K562 (cell line): ENCODE measurements at regions not wholly inside any gene's neighbourhood (a gene's known extent, or its start where the extent isn't known, plus 50 kb on each side); places are given as distances from the start of the nearest gene placed in this dataset.

Experiments used
- ATAC-seq: fragments of 200-7000 bp; cut with Tn5 transposase; 3 replicates; pipeline ENCODE4 v1.9.1; 2020; ENCODE audit warnings: moderate library complexity
- BruUV-seq: library from RNA; stranded (reverse); fragments of 400-500 nt; replicated peaks from 2 replicates; lab custom pipeline; 2021; lab: Mats Ljungman, UMichigan
- CTCF ChIA-PET: fragments of 300-600 bp; formaldehyde crosslinking; extraction: SDS; loops from one replicate; lab custom pipeline; 2021; ENCODE audit warnings: low intra/inter-chr PET ratio; lab: Yijun Ruan, JAX
- POLR2A ChIA-PET: fragments of 300-600, 350-650 bp; sonication (Branson Sonifier 250); formaldehyde crosslinking; extraction: SDS; loops from one replicate; lab custom pipeline; 2021; ENCODE audit warnings: antibody characterized with exemption, inconsistent platforms; lab: Yijun Ruan, JAX
- DNase-seq, 4 experiments: peaks; one replicate each; pipeline versions ENCODE4 v3.0.0 to v3.0.0-alpha.2; 2011 to 2018; ENCODE audit warnings: low spot score in 3 of 4, mixed read lengths in 3 of 4; ENCODE audit errors: extremely low read depth in 1 of 4
- FAIRE-seq: peaks from 2 replicates; lab custom pipeline; 2011; peaks lifted over from hg19 to GRCh38; lab: Jason Lieb, UNC
- H2AFZ ChIP-seq: 2 replicates; pipeline ENCODE4 v1.6.0; 2011; ENCODE audit warnings: low read depth, low read length, control low read depth, inconsistent platforms
- H3K27ac ChIP-seq: fragments of 200-600 bp; 3 replicates; pipeline ENCODE4 v1.8.0; 2011; ENCODE audit warnings: low read depth, mild to moderate bottlenecking, control low read depth, inconsistent platforms, low read length, moderate library complexity, mixed read lengths; ENCODE audit errors: extremely low read depth
- H3K27me3 ChIP-seq, 2 experiments: fragments of 300-600 bp in 1 of 2; 2 replicates in 1 of 2; 3 replicates in 1 of 2; pipeline versions ENCODE4 v1.6.0 to v1.8.0; 2011; ENCODE audit warnings: inconsistent platforms in 2 of 2, low read length in 2 of 2, mild to moderate bottlenecking in 1 of 2, mixed read lengths in 1 of 2, moderate library complexity in 1 of 2; ENCODE audit not compliant: control insufficient read depth in 2 of 2, insufficient read depth in 2 of 2
- H3K36me3 ChIP-seq: fragments of 300-600 bp; 3 replicates; pipeline ENCODE4 v1.8.0; 2011; ENCODE audit warnings: mild to moderate bottlenecking, low read length, inconsistent platforms; ENCODE audit not compliant: control insufficient read depth, insufficient read depth
- H3K4me1 ChIP-seq, 2 experiments: fragments of 200-600 bp in 1 of 2; replicated peaks in 1 of 2; 2 replicates in 1 of 2; 3 replicates in 1 of 2; pipeline versions ENCODE4 v1.5.1 to v1.8.0; 2011; ENCODE audit warnings: inconsistent platforms in 2 of 2, low read length in 2 of 2, mild to moderate bottlenecking in 1 of 2, mixed read lengths in 1 of 2, moderate library complexity in 1 of 2; ENCODE audit not compliant: control insufficient read depth in 2 of 2, insufficient read depth in 2 of 2
- H3K4me2 ChIP-seq: 2 replicates; pipeline ENCODE4 v1.6.1; 2011; ENCODE audit warnings: low read length, control low read depth, inconsistent platforms, mixed read lengths; ENCODE audit not compliant: insufficient read depth
- H3K4me3 ChIP-seq: fragments of 200-600 bp; sonication (generic), shearing (Covaris generic); 2 replicates; pipeline ENCODE4 v1.5.1; 2016; ENCODE audit warnings: control low read depth, inconsistent platforms
- H3K79me2 ChIP-seq: fragments of 200-600 bp; 3 replicates; pipeline ENCODE4 v1.8.0; 2011; ENCODE audit warnings: low read length, inconsistent platforms; ENCODE audit not compliant: control insufficient read depth, insufficient read depth
- H3K9ac ChIP-seq, 2 experiments: 2 replicates each; pipeline versions ENCODE4 v1.6.0 to v1.6.1; 2011; ENCODE audit warnings: low read depth in 2 of 2, low read length in 2 of 2, control low read depth in 1 of 2, inconsistent platforms in 1 of 2, mild to moderate bottlenecking in 1 of 2, mixed read lengths in 1 of 2; ENCODE audit not compliant: insufficient read depth in 1 of 2
- H3K9me1 ChIP-seq: one replicate; pipeline ENCODE4 v1.6.0; 2011; ENCODE audit warnings: inconsistent platforms, mild to moderate bottlenecking, low read length, moderate library complexity; ENCODE audit not compliant: control insufficient read depth, insufficient read depth
- H3K9me3 ChIP-seq: replicated peaks from 2 replicates; pipeline ENCODE4 v1.5.1; 2011; ENCODE audit warnings: low read depth, low read length, inconsistent platforms; ENCODE audit not compliant: control insufficient read depth, insufficient read depth
- H4K20me1 ChIP-seq: replicated peaks from 2 replicates; pipeline ENCODE4 v1.6.1; 2011; ENCODE audit warnings: low read length, inconsistent platforms, mixed read lengths; ENCODE audit not compliant: control insufficient read depth, insufficient read depth
- CBX1 ChIP-seq: sonication (generic); IDR thresholded peaks from 2 replicates; pipeline ENCODE4 v1.6.1; 2016; ENCODE audit warnings: antibody characterized with exemption, low read depth, mild to moderate bottlenecking
- CCAR2 ChIP-seq: fragments of 200-400 bp; formaldehyde crosslinking; IDR thresholded peaks from 2 replicates; pipeline ENCODE4 v1.6.1; 2017; ENCODE audit warnings: mild to moderate bottlenecking, low read depth, low read length
- EWSR1 ChIP-seq: fragments of 450-650 bp; IDR thresholded peaks from 2 replicates; pipeline ENCODE4 v1.6.1; 2018; ENCODE audit warnings: borderline replicate concordance, mild to moderate bottlenecking, low read depth, moderate library complexity; ENCODE audit not compliant: partially characterized antibody
- FOXA1 ChIP-seq: fragments of 450-650 bp; IDR thresholded peaks from 2 replicates; pipeline ENCODE4 v1.6.1; 2016; ENCODE audit warnings: mild to moderate bottlenecking, borderline replicate concordance
- KAT8 ChIP-seq: fragments of 450-650 bp; IDR thresholded peaks from 2 replicates; pipeline ENCODE4 v1.6.1; 2016; ENCODE audit warnings: low read depth, mild to moderate bottlenecking
- MBD2 ChIP-seq: sonication (generic); IDR thresholded peaks from 2 replicates; pipeline ENCODE4 v1.6.1; 2016; ENCODE audit warnings: low read depth, borderline replicate concordance
- MECOM ChIP-seq: fragments of 250-450 bp; sonication (Bioruptor Pico); IDR thresholded peaks from 2 replicates; pipeline ENCODE4 v1.8.0; 2022; ENCODE audit warnings: inconsistent platforms
- PCBP2 ChIP-seq: fragments of 200-400 bp; formaldehyde crosslinking; IDR thresholded peaks from 2 replicates; pipeline ENCODE4 v1.6.1; 2018; ENCODE audit warnings: low read length, low read depth, mild to moderate bottlenecking, moderate library complexity; ENCODE audit not compliant: poor library complexity, severe bottlenecking
- PRMT5 ChIP-seq: sonication (generic); formaldehyde crosslinking; IDR thresholded peaks from 2 replicates; pipeline ENCODE4 v1.5.0; 2020; ENCODE audit warnings: missing genetic modification reagents
- PTBP1 ChIP-seq: fragments of 200-400 bp; formaldehyde crosslinking; IDR thresholded peaks from 2 replicates; pipeline ENCODE4 v1.6.1; 2017; ENCODE audit warnings: low read depth, low read length
- SAFB ChIP-seq: fragments of 200-400 bp; formaldehyde crosslinking; IDR thresholded peaks from 2 replicates; pipeline ENCODE4 v1.6.1; 2017; ENCODE audit warnings: low read depth, low read length, borderline replicate concordance
- SMAD3 ChIP-seq: fragments of 450-650 bp; formaldehyde crosslinking; conservative IDR thresholded peaks from 2 replicates; pipeline ENCODE4 v1.4.0; 2020; ENCODE audit warnings: mild to moderate bottlenecking
- SMARCA4 ChIP-seq: fragments of 450-650 bp; IDR thresholded peaks from 2 replicates; pipeline ENCODE4 v1.6.1; 2016
- SMARCB1 ChIP-seq: IDR thresholded peaks from 2 replicates; pipeline ENCODE4 v1.6.1; 2011; ENCODE audit warnings: improper control_type of control experiment, low read depth; ENCODE audit not compliant: insufficient read length
- TCFL5 ChIP-seq: fragments of 250-450 bp; sonication (Bioruptor Pico); conservative IDR thresholded peaks from 2 replicates; pipeline ENCODE4 v1.6.1; 2021; ENCODE audit warnings: mild to moderate bottlenecking, moderate library complexity, matching md5 sums
- ZNF146 ChIP-seq: IDR thresholded peaks from one replicate; pipeline ENCODE4 v1.6.1; 2018; ENCODE audit warnings: missing compliant biosample characterization; ENCODE audit not compliant: unreplicated experiment
- ZNF551 ChIP-seq: fragments of 250-450 bp; sonication (Bioruptor Pico); IDR thresholded peaks from 2 replicates; pipeline ENCODE4 v1.5.0; 2021; ENCODE audit warnings: mild to moderate bottlenecking, moderate library complexity
- ZZZ3 ChIP-seq: fragments of 450-650 bp; IDR thresholded peaks from 2 replicates; pipeline ENCODE4 v1.6.1; 2016; ENCODE audit warnings: antibody characterized with exemption, mild to moderate bottlenecking, moderate library complexity
- WGBS: fragments of 100-300 bp; shearing (Covaris generic); methylation state at CpG from one replicate; pipeline ENCODE4 v1.1.6; 2016; ENCODE audit warnings: low coverage, mixed read lengths; ENCODE audit not compliant: insufficient coverage; ENCODE audit errors: missing lambda C conversion rate; 5-methylcytosine and 5-hydroxymethylcytosine counted together
- in situ Hi-C: fragments of 300-500 bp; cut with MboI; formaldehyde crosslinking; loops from 4 replicates; pipeline ENCODE4 v1.15.0; 2018; ENCODE audit warnings: inconsistent platforms, mixed read lengths
- intact Hi-C: fragments of 100-400 bp; cut with micrococcal nuclease; formaldehyde crosslinking; loops from 2 replicates; pipeline ENCODE4 v1.14.2; 2022
- TF ChIP-seq, protein P1 (sequence below): fragments of 450-650 bp; IDR thresholded peaks from 2 replicates; pipeline ENCODE4 v1.7.0; 2016; ENCODE audit warnings: borderline replicate concordance

DNA sequence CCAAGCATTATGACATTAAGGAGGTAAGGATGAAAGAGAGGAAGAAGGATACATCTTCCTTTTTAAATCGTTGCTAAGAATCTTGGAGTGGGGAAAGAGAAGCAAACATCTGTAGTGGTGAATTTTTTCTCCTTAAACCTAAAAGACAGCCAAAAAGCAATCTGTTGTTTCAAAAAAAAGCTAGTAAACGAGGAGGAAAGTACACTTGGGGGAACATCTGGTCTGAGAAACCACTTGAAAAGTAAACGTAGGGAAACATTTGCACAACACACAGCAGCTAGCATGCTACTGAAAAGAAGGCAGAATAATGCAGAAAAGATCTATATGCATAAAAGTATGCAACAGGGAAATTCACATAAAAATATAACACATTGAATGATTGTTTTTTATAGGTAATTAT is 1485.6 kb downstream of the PCDH19 start:
- no peaks in the 10 kb centered on the region for H3K9me3 ChIP-seq
- DNase-seq (no peak), ATAC-seq (no peak), FAIRE-seq (no peak)
- in situ Hi-C loops, result no loop called here
- no peaks in the 10 kb centered on the region for H4K20me1 ChIP-seq
- ChIA-PET POLR2A (no interaction called here), CTCF (no interaction called here)
- no peak overlapping the region for H3K9ac ChIP-seq
- H3K79me2 ChIP-seq, result no peaks in the 10 kb centered on the region
- WGBS, result 0% methylated on average over 2 of the region's 3 CpGs
- no peak overlapping the region for H3K4me2 ChIP-seq
- intact Hi-C loops, result no loop called here
- no TSS peak for BruUV-seq
- no peak overlapping the region for H3K27ac ChIP-seq
- H3K4me3 ChIP-seq, result no peak overlapping the region
- no peak for TF ChIP-seq ZZZ3
- no peaks in the 10 kb centered on the region for H3K4me1 ChIP-seq
- no peaks in the 10 kb centered on the region for H3K36me3 ChIP-seq
- no peaks in the 10 kb centered on the region for H3K9me1 ChIP-seq
- H3K27me3 ChIP-seq, result no peaks in the 10 kb centered on the region
- no peak overlapping the region for H2AFZ ChIP-seq

DNA sequence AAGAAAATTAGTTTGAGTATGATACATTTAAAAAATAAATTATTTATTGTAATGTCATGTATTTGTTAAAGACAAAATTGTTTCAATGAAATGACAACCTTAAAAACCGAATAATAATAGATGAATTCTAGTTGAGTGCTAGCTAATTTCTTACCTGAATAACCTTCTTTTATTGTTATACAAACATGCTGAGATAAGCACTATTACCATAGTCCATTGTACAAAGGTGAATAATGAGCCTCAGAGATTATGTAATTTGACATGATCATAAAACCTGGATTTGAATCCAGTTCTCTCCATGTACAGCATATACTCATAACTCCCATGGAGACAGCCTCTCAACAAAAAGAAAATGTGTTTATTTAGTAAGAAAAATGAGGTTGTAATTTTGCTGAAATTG is 1512.9 kb downstream of the PCDH19 start:
- in situ Hi-C loops (no loop called here), intact Hi-C loops (no loop called here)
- Histone ChIP-seq H3K4me3 (no peak overlapping the region), H3K27ac (no peak overlapping the region), H3K9ac (no peak overlapping the region), H3K4me1 (no peaks in the 10 kb centered on the region), H3K79me2 (no peaks in the 10 kb centered on the region), H3K4me2 (no peak overlapping the region), H3K36me3 (no peaks in the 10 kb centered on the region), H3K27me3 (no peaks in the 10 kb centered on the region), H2AFZ (no peak overlapping the region), H4K20me1 (no peaks in the 10 kb centered on the region), H3K9me3 (no peaks in the 10 kb centered on the region), H3K9me1 (no peaks in the 10 kb centered on the region)
- DNase-seq (no peak), ATAC-seq (no peak), FAIRE-seq (no peak)
- BruUV-seq, result no TSS peak
- ChIA-PET POLR2A (no interaction called here), CTCF (no interaction called here)
- WGBS, result 0% methylated on average over 1 of the region's 1 CpG
- TF ChIP-seq MECOM (CRISPR knock-in tag), result no peak
- TF ChIP-seq, protein P1, sequence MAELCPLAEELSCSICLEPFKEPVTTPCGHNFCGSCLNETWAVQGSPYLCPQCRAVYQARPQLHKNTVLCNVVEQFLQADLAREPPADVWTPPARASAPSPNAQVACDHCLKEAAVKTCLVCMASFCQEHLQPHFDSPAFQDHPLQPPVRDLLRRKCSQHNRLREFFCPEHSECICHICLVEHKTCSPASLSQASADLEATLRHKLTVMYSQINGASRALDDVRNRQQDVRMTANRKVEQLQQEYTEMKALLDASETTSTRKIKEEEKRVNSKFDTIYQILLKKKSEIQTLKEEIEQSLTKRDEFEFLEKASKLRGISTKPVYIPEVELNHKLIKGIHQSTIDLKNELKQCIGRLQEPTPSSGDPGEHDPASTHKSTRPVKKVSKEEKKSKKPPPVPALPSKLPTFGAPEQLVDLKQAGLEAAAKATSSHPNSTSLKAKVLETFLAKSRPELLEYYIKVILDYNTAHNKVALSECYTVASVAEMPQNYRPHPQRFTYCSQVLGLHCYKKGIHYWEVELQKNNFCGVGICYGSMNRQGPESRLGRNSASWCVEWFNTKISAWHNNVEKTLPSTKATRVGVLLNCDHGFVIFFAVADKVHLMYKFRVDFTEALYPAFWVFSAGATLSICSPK, result no peak
- TF ChIP-seq ZNF551, result no peak
- TF ChIP-seq CBX1, result no peak
- no peak for TF ChIP-seq ZNF146
- TF ChIP-seq TCFL5 (CRISPR knock-in tag), result no peak
- no peak for TF ChIP-seq SAFB
- no peak for TF ChIP-seq PRMT5 (CRISPR knock-in tag)
- no peak for TF ChIP-seq SMARCA4
- no peak for TF ChIP-seq SMARCB1
- TF ChIP-seq FOXA1, result no peak
- TF ChIP-seq SMAD3 (CRISPR knock-in tag), result no peak
- TF ChIP-seq KAT8, result no peak
- no peak for TF ChIP-seq PCBP2
- TF ChIP-seq MBD2, result no peak
- TF ChIP-seq EWSR1, result no peak
- TF ChIP-seq PTBP1, result no peak
- TF ChIP-seq CCAR2, result no peak
